Heart left ventricle (tissue), 16 donors: ENCODE measurements at regions not wholly inside any gene's neighbourhood (a gene's known extent, or its start where the extent isn't known, plus 50 kb on each side); places are given as distances from the start of the nearest gene placed in this dataset.

Source experiments
- ATAC-seq, 4 donors: fragments of 200-7000 bp; cut with Tn5 transposase; one replicate each; pipeline ENCODE4 v1.9.1; 2020 to 2022; ENCODE audit warnings: moderate library complexity in 4 of 4, mild to moderate bottlenecking in 3 of 4, moderate number of reproducible peaks in 1 of 4
- DNase-seq, 5 donors: peaks; one replicate each; pipeline ENCODE4 v3.0.0-alpha.2; 2020
- H3K27ac ChIP-seq, 12 donors: fragments of 200-600 bp; sonication (generic) in 4 of 12; one replicate each; pipeline versions ENCODE4 v1.5.0 to v1.8.0; 2016 to 2022; ENCODE audit warnings: mild to moderate bottlenecking in 2 of 12
- H3K27me3 ChIP-seq, 9 donors: fragments of 200-600 bp; sonication (generic) in 2 of 9; one replicate each; pipeline versions ENCODE4 v1.5.1 to v1.8.0; 2016 to 2022; ENCODE audit warnings: mild to moderate bottlenecking in 3 of 9
- H3K36me3 ChIP-seq, 9 donors: fragments of 200-600 bp; sonication (generic) in 2 of 9; one replicate each; pipeline versions ENCODE4 v1.5.0 to v1.8.0; 2018 to 2022; ENCODE audit warnings: mild to moderate bottlenecking in 2 of 9
- H3K4me1 ChIP-seq, 12 donors: fragments of 200-600 bp; sonication (generic) in 4 of 12; one replicate each; pipeline versions ENCODE4 v1.5.0 to v1.8.0; 2016 to 2022; ENCODE audit warnings: mild to moderate bottlenecking in 3 of 12
- H3K4me3 ChIP-seq, 12 donors: fragments of 200-600 bp; sonication (generic) in 4 of 12; one replicate each; pipeline versions ENCODE4 v1.5.0 to v1.8.0; 2017 to 2022; ENCODE audit warnings: mild to moderate bottlenecking in 9 of 12, moderate library complexity in 4 of 12
- H3K9me3 ChIP-seq, 12 donors: fragments of 200-600 bp; sonication (generic) in 4 of 12; one replicate each; pipeline versions ENCODE4 v1.5.0 to v1.8.0; 2016 to 2022; ENCODE audit warnings: mild to moderate bottlenecking in 1 of 12
- CTCF ChIP-seq, 12 donors: fragments of 200-600 bp; sonication (generic) in 4 of 12; IDR thresholded peaks; one replicate each; pipeline versions ENCODE4 v1.5.0 to v1.8.0; 2018 to 2022; ENCODE audit warnings: antibody characterized with exemption in 12 of 12, mild to moderate bottlenecking in 5 of 12
- POLR2A ChIP-seq, 2 donors: fragments of 450-650 bp; IDR thresholded peaks; one replicate each; pipeline ENCODE4 v1.6.1; 2017; ENCODE audit warnings: antibody characterized with exemption in 2 of 2, mild to moderate bottlenecking in 2 of 2, moderate library complexity in 2 of 2
- WGBS, 4 donors: extraction: QIAGEN DNeasy Blood & Tissue Kit in 2 of 4; methylation state at CpG; one replicate each; pipeline versions ENCODE4 v1.1.5 to v1.1.7; 2013 to 2018; 5-methylcytosine and 5-hydroxymethylcytosine counted together
- intact Hi-C, 10 donors: fragments of 100-400 bp; cut with DNase I; formaldehyde crosslinking; loops; one replicate each; pipeline versions ENCODE4 v1.11.1 to v1.14.2; 2022
- donor health status: ischemic (EF 13 %, LVEDD 7.1; RV severe dilation, severe dysfunction).
- donor health status: healthy with polysubstance abuse.
- donor health status: DM: no; HTN: yes; CAD: no.
- donor health status: DM: no; HTN: no; CAD: no.
- donor health status: ischemic (EF 25% LVEDD 6.9; RV normal size, moderate dysfunction).
- donor health status: ischemic (EF 25% LVEDD 5.7; RV mildly dilated, moderate dysfunction).
- donor health status: healthy.
- donor health status: DM: yes; HTN: yes; CAD: no.
- donor health status: ischemic (EF 35%, LVEDD 5.7; RV mildly dilated, moderate dysfunction).
- donor health status: nonischemic (EF 11% LVEDD 7.7; RV severe dilation, severe dysfunction).
- donor health status: DM: yes; HTN: yes; CAD: no.
- donor health status: PGD.
- donor health status: ischemic (EF 29% LVEDD 5.4; RV normal size, mild dysfunction).
- donor health status: nonischemic (EF 23%, LVEDD 6.1; RV moderate dilation, normal function).

DNA sequence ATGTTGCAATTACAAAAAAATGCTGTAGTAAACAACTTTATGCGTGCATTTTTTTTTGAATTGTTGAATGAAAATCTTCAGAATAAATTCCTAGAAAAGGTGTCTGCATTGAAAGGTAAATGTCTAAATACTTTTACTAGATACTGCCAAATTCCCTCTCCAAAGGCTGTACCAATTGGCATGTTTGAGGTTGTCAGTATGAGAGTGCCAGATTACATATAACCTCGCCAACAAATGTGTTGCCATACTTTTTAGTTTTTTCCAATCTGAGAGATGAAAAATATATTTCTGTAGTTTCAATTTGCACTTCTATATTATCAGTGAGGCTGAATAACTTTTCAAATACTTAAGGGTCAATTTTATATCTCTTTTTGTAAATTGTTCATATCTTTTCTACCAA is 261.5 kb upstream of the TARS1 start:
- DNase-seq (no peak), ATAC-seq (no peak)
- H3K27me3 ChIP-seq: no peaks in the 10 kb centered on the region
- H3K9me3 ChIP-seq: no peaks in the 10 kb centered on the region
- no peak overlapping the region for H3K27ac ChIP-seq
- intact Hi-C loops: loop anchor here in 2 of 10 donors (5.0 to 10.0 kb wide), 2 partner anchors 472 to 474 kb away; no protein-coding TSS in a partner anchor
- WGBS, 4 donors: 90 to 94% (median 93%) methylated on average over 2 of the region's 2 CpGs
- H3K36me3 ChIP-seq: no peaks in the 10 kb centered on the region
- TF ChIP-seq CTCF (IDR thresholded peaks at IDR 0.05) (no peak), POLR2A (IDR thresholded peaks at IDR 0.05) (no peak)
- H3K4me3 ChIP-seq: no peak overlapping the region
- H3K4me1 ChIP-seq: peaks cover 0 to 6% (median 0%) of the 10 kb centered on the region in 12 donors

DNA sequence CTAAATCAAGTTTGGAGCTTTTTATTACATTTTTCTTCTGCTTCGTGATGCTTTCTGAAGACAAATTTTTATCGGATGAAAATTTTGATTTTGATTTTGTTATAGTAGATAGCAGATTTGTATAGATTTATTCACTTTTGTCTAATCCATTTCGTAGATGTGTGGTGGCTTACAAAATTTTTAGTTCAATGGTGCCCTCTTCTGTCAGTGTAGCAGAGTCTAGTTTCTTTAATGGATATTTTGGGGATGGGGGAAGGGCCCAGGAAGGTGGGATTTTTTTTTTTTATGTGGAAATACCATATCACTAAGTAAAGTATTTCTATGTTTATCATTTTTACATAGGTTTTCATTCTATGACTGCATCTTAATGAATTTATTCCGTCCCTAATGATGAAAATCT is 259.9 kb upstream of the TARS1 start:
- WGBS, 4 donors: 68 to 75% (median 69%) methylated on average over 4 of the region's 4 CpGs
- peak in 10 of 12 donors; percentile 14 to 64 (median 39) for TF ChIP-seq CTCF (IDR thresholded peaks at IDR 0.05)
- no peak for TF ChIP-seq POLR2A (IDR thresholded peaks at IDR 0.05)
- no peak overlapping the region for H3K27ac ChIP-seq
- no peaks in the 10 kb centered on the region for H3K27me3 ChIP-seq
- DNase-seq (no peak), ATAC-seq (peak in 2 of 4 donors; percentile 50 to 60)
- H3K4me3 ChIP-seq: no peak overlapping the region
- intact Hi-C loops: loop anchor here in 7 of 10 donors (2.0 to 10.0 kb wide), 5 partner anchors 466 to 696 kb away; partner anchors contain the start of gene NPR3 (in 4 of the 7)
- H3K9me3 ChIP-seq: no peaks in the 10 kb centered on the region
- no peaks in the 10 kb centered on the region for H3K36me3 ChIP-seq
- peaks cover 0 to 6% (median 0%) of the 10 kb centered on the region in 12 donors for H3K4me1 ChIP-seq

DNA sequence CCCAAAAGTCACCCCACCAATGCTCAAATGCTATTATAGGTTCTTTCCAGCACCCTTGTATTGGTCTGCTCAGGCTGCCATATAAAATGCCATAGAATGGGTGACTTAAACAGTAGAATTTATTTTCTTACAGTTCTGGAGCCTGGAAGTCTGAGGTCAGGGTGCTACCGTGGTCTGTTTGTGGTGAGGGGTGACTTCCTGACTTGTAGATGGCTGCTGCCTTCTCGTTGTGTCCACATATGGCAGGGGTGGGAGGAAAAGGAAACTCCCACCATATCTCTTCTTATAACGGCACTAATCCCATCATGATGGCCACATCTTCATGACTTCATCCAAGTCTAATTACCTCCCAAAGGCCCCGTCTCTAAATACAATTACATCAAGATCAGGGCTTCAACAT is 257.8 kb upstream of the TARS1 start:
- TF ChIP-seq POLR2A (IDR thresholded peaks at IDR 0.05) (no peak), CTCF (IDR thresholded peaks at IDR 0.05) (no peak)
- Histone ChIP-seq H3K4me3 (no peak overlapping the region), H3K27ac (no peak overlapping the region), H3K9me3 (peaks cover 0 to 6% (median under 1%) of the 10 kb centered on the region in 12 donors), H3K27me3 (no peaks in the 10 kb centered on the region), H3K4me1 (peaks cover 0 to 6% (median 0%) of the 10 kb centered on the region in 12 donors), H3K36me3 (no peaks in the 10 kb centered on the region)
- ATAC-seq: no peak
- intact Hi-C loops: loop anchor here in 7 of 10 donors (5.0 to 10.0 kb wide), 4 partner anchors 468 to 698 kb away; partner anchors contain the start of gene NPR3 (in 3 of the 7)
- DNase-seq: no peak
- WGBS, 4 donors: 60 to 82% (median 75%) methylated on average over 4 of the region's 4 CpGs

DNA sequence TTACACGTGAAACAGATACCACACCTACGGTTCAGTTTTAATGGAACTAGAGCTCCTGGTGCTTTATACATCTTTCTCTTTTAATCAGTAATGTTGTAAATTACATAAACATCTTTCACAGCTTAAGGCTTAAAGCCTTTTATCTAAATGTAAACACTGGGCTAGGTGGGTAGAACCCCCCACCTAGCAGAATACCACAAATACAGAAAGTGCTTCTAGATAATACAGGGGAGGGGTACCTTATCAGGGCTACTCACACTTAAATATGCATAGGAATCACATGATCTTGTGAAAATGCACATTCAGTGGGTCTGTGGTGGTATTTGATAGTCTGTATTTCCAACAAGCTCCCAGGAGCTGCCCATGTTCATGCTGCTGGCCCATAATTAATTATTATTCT is 256.4 kb upstream of the TARS1 start:
- ATAC-seq: no peak
- intact Hi-C loops: loop anchor here in 7 of 10 donors (5.0 to 10.0 kb wide), 4 partner anchors 470 to 700 kb away; partner anchors contain the start of gene NPR3 (in 3 of the 7)
- 65 to 77% (median 70%) methylated on average over 2 of the region's 2 CpGs for WGBS, 4 donors

More for the DNA sequence above, 256.4 kb upstream of the TARS1 start:
- TF ChIP-seq POLR2A (IDR thresholded peaks at IDR 0.05): no peak
- no peak for TF ChIP-seq CTCF (IDR thresholded peaks at IDR 0.05)
- no peak overlapping the region for H3K4me3 ChIP-seq
- no peaks in the 10 kb centered on the region for H3K36me3 ChIP-seq
- peaks cover 0 to 6% (median 0%) of the 10 kb centered on the region in 12 donors for H3K4me1 ChIP-seq
- peaks cover 0 to 19% (median 6%) of the 10 kb centered on the region in 12 donors for H3K9me3 ChIP-seq
- no peaks in the 10 kb centered on the region for H3K27me3 ChIP-seq
- DNase-seq: no peak
- no peak overlapping the region for H3K27ac ChIP-seq
